Sigmoid colon (tissue), 6 donors: ENCODE measurements at regions not wholly inside any gene's neighbourhood (a gene's known extent, or its start where the extent isn't known, plus 50 kb on each side); places are given as distances from the start of the nearest gene placed in this dataset.

Source experiments
- DNase-seq: peaks from one replicate; pipeline ENCODE4 v3.0.0-alpha.2; 2019
- H3K27ac ChIP-seq, 4 donors: fragments of 200-600 bp; sonication (generic); one replicate each; pipeline ENCODE4 v1.5.1; 2016 to 2019; ENCODE audit warnings: mild to moderate bottlenecking in 1 of 4
- H3K27me3 ChIP-seq, 3 donors: fragments of 200-600 bp; sonication (generic); one replicate each; pipeline ENCODE4 v1.5.1; 2019; ENCODE audit warnings: mild to moderate bottlenecking in 1 of 3
- H3K36me3 ChIP-seq, 4 donors: fragments of 200-600 bp; sonication (generic); one replicate each; pipeline ENCODE4 v1.5.1; 2016 to 2019
- H3K4me1 ChIP-seq, 4 donors: fragments of 200-600 bp; sonication (generic); one replicate each; pipeline ENCODE4 v1.5.1; 2017 to 2019
- H3K4me3 ChIP-seq, 4 donors: fragments of 200-600 bp; sonication (generic); one replicate each; pipeline ENCODE4 v1.5.1; 2017 to 2019; ENCODE audit warnings: mild to moderate bottlenecking in 2 of 4, moderate library complexity in 1 of 4
- H3K9me3 ChIP-seq, 4 donors: fragments of 200-600 bp in 3 of 4; sonication (generic) in 3 of 4; one replicate each; pipeline versions ENCODE4 v1.5.1 to v1.6.1; 2013 to 2019
- CTCF ChIP-seq, 4 experiments: fragments of 450-650 bp in 3 of 4; fragments of 200-600 bp in 1 of 4; IDR thresholded peaks; one replicate each; pipeline ENCODE4 v1.5.1; 2016 to 2019; ENCODE audit warnings: antibody characterized with exemption in 4 of 4, mild to moderate bottlenecking in 3 of 4, moderate library complexity in 2 of 4
- EP300 ChIP-seq, 4 donors: sonication (generic); formaldehyde crosslinking; IDR thresholded peaks; one replicate each; pipeline ENCODE4 v1.6.1; 2017; ENCODE audit warnings: antibody characterized with exemption in 4 of 4
- POLR2A ChIP-seq, 2 donors: fragments of 450-650 bp; IDR thresholded peaks; one replicate each; pipeline ENCODE4 v1.6.1; 2016; ENCODE audit warnings: antibody characterized with exemption in 2 of 2, mild to moderate bottlenecking in 2 of 2, moderate library complexity in 2 of 2
- POLR2AphosphoS5 ChIP-seq, 4 donors: sonication (generic); formaldehyde crosslinking; IDR thresholded peaks; one replicate each; pipeline ENCODE4 v1.6.1; 2017; ENCODE audit warnings: antibody characterized with exemption in 4 of 4
- WGBS, 2 donors: extraction: QIAGEN DNeasy Blood & Tissue Kit; methylation state at CpG; one replicate each; pipeline ENCODE4 v1.1.7; 2013; 5-methylcytosine and 5-hydroxymethylcytosine counted together
- intact Hi-C: fragments of 100-400 bp; cut with DNase I; formaldehyde crosslinking; loops from one replicate; pipeline ENCODE4 v1.15.1; 2023
- donor health status: healthy with polysubstance abuse.
- donor health status: healthy.

DNA sequence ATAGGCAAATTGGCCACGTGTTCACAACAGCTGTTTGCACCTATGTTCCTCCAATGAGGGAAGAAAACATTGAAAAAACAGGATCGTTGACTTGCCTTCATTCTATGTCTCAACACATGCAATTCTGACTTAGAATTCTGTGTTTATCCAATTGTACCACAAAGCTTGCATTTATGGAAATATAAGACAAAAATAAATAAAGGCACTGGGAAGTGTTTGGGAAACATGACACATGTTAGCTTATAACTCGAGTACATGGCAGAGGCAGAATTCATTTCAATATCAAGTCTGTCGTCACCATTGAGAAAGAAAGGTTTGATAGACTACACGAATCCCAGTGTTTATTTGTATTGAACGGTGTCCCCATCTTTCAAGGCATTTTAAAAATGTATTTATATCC, 291.2 kb downstream of the AHR start:
- DNase-seq = no peak
- intact Hi-C loops = no loop called here
- Histone ChIP-seq H3K4me3 (no peak overlapping the region), H3K27me3 (no peaks in the 10 kb centered on the region), H3K36me3 (no peaks in the 10 kb centered on the region), H3K4me1 (no peaks in the 10 kb centered on the region), H3K9me3 (no peaks in the 10 kb centered on the region), H3K27ac (no peak overlapping the region)
- TF ChIP-seq EP300 (IDR thresholded peaks at IDR 0.05) (no peak), POLR2AphosphoS5 (IDR thresholded peaks at IDR 0.05) (no peak), CTCF (IDR thresholded peaks at IDR 0.05) (no peak), POLR2A (IDR thresholded peaks at IDR 0.05) (no peak)
- 88% methylated on average over 6 of the region's 6 CpGs for whole genome bisulfite sequencing, 2 donors

GRCh38 chr7:17590221-17590620, 291.8 kb downstream of the AHR start:
- Histone ChIP-seq H3K27ac (no peak overlapping the region), H3K4me3 (no peak overlapping the region), H3K9me3 (no peaks in the 10 kb centered on the region), H3K36me3 (no peaks in the 10 kb centered on the region), H3K4me1 (no peaks in the 10 kb centered on the region), H3K27me3 (no peaks in the 10 kb centered on the region)
- no peak for DNase-seq
- no peak for TF ChIP-seq EP300 (IDR thresholded peaks at IDR 0.05)
- no peak for TF ChIP-seq CTCF (IDR thresholded peaks at IDR 0.05)
- TF ChIP-seq POLR2A (IDR thresholded peaks at IDR 0.05) = no peak
- no peak for TF ChIP-seq POLR2AphosphoS5 (IDR thresholded peaks at IDR 0.05)
- intact Hi-C loops = no loop called here
- 77 to 80% methylated on average over 2 of the region's 2 CpGs for WGBS, 2 donors

DNA sequence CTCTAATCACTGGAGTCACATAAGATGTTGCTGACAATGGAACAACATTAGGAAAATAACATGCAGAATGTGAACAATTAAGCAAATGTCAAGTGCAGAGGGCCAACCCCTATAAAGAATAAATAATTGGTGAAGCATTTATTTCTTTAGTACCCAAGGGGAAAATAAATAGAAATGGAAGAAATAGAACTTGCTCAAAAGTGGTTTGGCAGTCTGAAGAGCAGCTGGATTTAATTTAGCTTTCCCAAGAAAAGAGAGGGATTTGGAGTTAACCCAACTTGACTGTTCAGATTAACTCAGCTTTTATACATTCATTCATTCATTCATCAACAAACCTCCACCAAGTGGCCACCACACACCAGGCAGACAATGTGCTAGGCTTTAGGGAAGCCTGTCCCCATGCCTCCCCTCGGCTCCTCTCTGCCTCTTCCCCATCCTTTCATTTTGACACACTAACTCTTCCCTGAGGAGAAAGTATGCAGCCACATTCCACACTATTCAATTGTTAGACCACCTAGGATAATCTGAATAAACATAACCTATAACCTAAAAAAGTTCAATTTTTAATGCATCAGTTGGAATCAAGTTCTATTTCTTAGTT, 295.5 kb downstream of the AHR start:
- 77 to 89% methylated on average over 1 of the region's 1 CpG for WGBS, 2 donors
- Histone ChIP-seq H3K4me3 (no peak overlapping the region), H3K27me3 (no peaks in the 10 kb centered on the region), H3K36me3 (no peaks in the 10 kb centered on the region), H3K27ac (no peak overlapping the region), H3K9me3 (no peaks in the 10 kb centered on the region), H3K4me1 (no peaks in the 10 kb centered on the region)
- TF ChIP-seq EP300 (IDR thresholded peaks at IDR 0.05) (no peak), POLR2A (IDR thresholded peaks at IDR 0.05) (no peak), POLR2AphosphoS5 (IDR thresholded peaks at IDR 0.05) (no peak), CTCF (IDR thresholded peaks at IDR 0.05) (no peak)
- intact Hi-C loops = no loop called here
- no peak for DNase-seq

DNA sequence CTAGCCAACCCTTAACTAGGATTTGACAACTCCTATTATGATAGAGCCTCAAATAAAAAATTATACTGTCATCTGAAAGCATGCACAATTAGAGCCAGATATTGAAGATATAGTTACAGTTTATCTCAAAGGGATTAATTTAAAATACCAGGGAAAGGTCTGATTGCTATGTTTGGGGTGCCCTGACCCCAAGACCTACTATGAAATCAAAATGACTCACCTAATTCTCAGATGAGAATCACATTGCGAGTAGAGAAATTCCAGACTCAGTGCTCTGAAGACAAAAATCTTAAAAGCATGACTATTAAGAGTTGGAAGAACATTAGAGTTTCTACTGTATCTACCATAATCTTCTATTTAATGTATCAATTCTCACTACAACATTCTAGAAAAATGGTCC, 297.1 kb downstream of the AHR start:
- 93 to 100% methylated on average over 1 of the region's 1 CpG for WGBS, 2 donors
- no peak for DNase-seq
- Histone ChIP-seq H3K36me3 (no peaks in the 10 kb centered on the region), H3K4me1 (no peaks in the 10 kb centered on the region), H3K9me3 (no peaks in the 10 kb centered on the region), H3K4me3 (no peak overlapping the region), H3K27ac (no peak overlapping the region), H3K27me3 (no peaks in the 10 kb centered on the region)
- TF ChIP-seq EP300 (IDR thresholded peaks at IDR 0.05) (no peak), CTCF (IDR thresholded peaks at IDR 0.05) (no peak), POLR2AphosphoS5 (IDR thresholded peaks at IDR 0.05) (no peak), POLR2A (IDR thresholded peaks at IDR 0.05) (no peak)
- intact Hi-C loops = no loop called here

- intact Hi-C loops = no loop called here
- TF ChIP-seq POLR2A (IDR thresholded peaks at IDR 0.05) (no peak), POLR2AphosphoS5 (IDR thresholded peaks at IDR 0.05) (no peak), EP300 (IDR thresholded peaks at IDR 0.05) (no peak), CTCF (IDR thresholded peaks at IDR 0.05) (no peak)
- Histone ChIP-seq H3K4me1 (no peaks in the 10 kb centered on the region), H3K27ac (no peak overlapping the region), H3K4me3 (no peak overlapping the region), H3K36me3 (no peaks in the 10 kb centered on the region), H3K27me3 (no peaks in the 10 kb centered on the region), H3K9me3 (no peaks in the 10 kb centered on the region)
- 53% methylated on average over 3 of the region's 3 CpGs for WGBS, 2 donors
- DNase-seq = no peak
Measured at GRCh38 chr7:17598305-17598704, 299.9 kb downstream of the AHR start.
